Esophagus squamous epithelium (tissue), 5 donors: ENCODE measurements at regions not wholly inside any gene's neighbourhood (a gene's known extent, or its start where the extent isn't known, plus 50 kb on each side); places are given as distances from the start of the nearest gene placed in this dataset.

Experiments
- DNase-seq: peaks from one replicate; lab custom pipeline; 2025; lab: John Stamatoyannopoulos, UW
- H3K27ac ChIP-seq, 4 donors: fragments of 200-600 bp; sonication (generic); one replicate each; pipeline ENCODE4 v1.5.1; 2016 to 2019; ENCODE audit warnings: mild to moderate bottlenecking in 1 of 4
- H3K27me3 ChIP-seq, 4 donors: fragments of 200-600 bp; sonication (generic); 1 replicate in 3 of 4; 2 replicates in 1 of 4; pipeline versions ENCODE4 v1.5.1 to v1.6.0; 2017 to 2021; ENCODE audit warnings: antibody characterized with exemption in 1 of 4
- H3K36me3 ChIP-seq, 3 donors: fragments of 200-600 bp; sonication (generic); one replicate each; pipeline ENCODE4 v1.5.1; 2016 to 2019
- H3K4me1 ChIP-seq, 3 donors: fragments of 200-600 bp; sonication (generic); one replicate each; pipeline ENCODE4 v1.5.1; 2017 to 2019
- H3K4me3 ChIP-seq, 4 donors: fragments of 200-600 bp; sonication (generic); 1 replicate in 3 of 4; 2 replicates in 1 of 4; pipeline ENCODE4 v1.5.1; 2016 to 2019; ENCODE audit warnings: mild to moderate bottlenecking in 2 of 4, moderate library complexity in 1 of 4
- H3K9me3 ChIP-seq, 3 donors: fragments of 200-600 bp; sonication (generic); one replicate each; pipeline ENCODE4 v1.5.1; 2016 to 2019
- POLR2A ChIP-seq, 4 donors: fragments of 450-650 bp; IDR thresholded peaks; one replicate each; pipeline ENCODE4 v1.6.1; 2017; ENCODE audit warnings: antibody characterized with exemption in 4 of 4, mild to moderate bottlenecking in 4 of 4, moderate library complexity in 3 of 4
- WGBS, 2 donors: methylation state at CpG; one replicate each; pipeline ENCODE4 v1.1.5; 2018; 5-methylcytosine and 5-hydroxymethylcytosine counted together
- intact Hi-C: fragments of 100-400 bp; cut with DNase I; formaldehyde crosslinking; loops from one replicate; pipeline ENCODE4 v1.15.0; 2022
- TF ChIP-seq, protein P1 (sequence below), 6 experiments: fragments of 450-650 bp in 4 of 6; fragments of 200-600 bp in 2 of 6; sonication (generic) in 2 of 6; IDR thresholded peaks; one replicate each; pipeline ENCODE4 v1.5.1; 2016 to 2019; ENCODE audit warnings: antibody characterized with exemption in 6 of 6, mild to moderate bottlenecking in 4 of 6, moderate library complexity in 4 of 6
- donor health status: DM: yes; HTN: yes; CAD: no.

DNA sequence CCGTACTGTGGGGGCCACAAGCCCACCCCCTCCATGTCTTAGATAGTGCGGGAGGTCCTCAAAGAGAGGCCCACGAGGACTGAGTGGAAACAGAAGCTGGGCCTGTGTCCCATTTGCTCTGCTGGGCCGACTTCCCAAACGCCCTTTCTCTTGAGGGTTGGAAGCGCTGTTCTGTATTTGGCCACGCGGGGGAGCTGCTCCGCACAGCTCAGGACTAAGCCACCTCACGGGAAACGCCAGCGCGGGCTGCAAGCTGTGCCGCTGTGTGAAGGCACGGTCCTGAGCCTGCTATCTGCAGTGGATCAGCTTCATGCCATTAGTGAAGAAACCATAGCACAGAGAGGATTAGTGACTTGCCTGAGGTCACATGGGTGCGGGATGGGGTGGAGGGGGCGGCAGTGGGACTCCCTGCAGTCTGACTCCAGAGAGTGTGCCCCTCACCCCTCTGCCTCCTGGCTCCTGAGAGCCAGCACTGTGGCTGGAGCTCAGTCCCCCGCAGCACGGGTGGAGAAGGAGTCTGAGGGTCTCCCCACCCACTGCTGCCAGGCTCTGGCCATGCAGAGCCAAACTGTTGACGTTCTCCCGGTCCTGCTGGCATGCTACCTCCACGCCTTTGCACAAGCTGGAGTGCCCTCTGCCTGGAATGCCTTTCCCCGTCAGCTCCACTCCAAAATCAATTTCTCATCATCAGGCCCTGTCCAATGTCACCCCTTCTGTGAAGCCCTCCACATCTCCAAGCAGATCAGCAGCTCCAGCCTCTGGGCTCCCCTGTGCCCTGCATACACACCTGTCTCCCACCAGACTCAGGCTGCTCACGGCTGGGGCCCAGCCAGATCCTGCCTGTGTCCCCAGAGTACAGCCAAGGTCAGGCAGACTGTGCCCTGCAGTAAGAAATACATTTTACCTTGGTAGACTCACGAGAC, 51.5 kb upstream of the LRRC32 start:
- H3K27ac ChIP-seq, result no peak overlapping the region
- H3K4me1 ChIP-seq, result peaks cover 6 to 9% (median 7%) of the 10 kb centered on the region in 3 donors
- H3K4me3 ChIP-seq, result peak overlapping the region in 1 of 4 donors; percentile 31
- no peaks in the 10 kb centered on the region for H3K9me3 ChIP-seq
- intact Hi-C loops, result no loop called here
- 30 to 36% methylated on average over 9 to 11 of the region's 25 CpGs for WGBS, 2 donors
- H3K27me3 ChIP-seq, result peaks cover 0 to 25% (median 0%) of the 10 kb centered on the region in 4 donors
- no peak for TF ChIP-seq POLR2A (IDR thresholded peaks at IDR 0.05)
- TF ChIP-seq, protein P1, sequence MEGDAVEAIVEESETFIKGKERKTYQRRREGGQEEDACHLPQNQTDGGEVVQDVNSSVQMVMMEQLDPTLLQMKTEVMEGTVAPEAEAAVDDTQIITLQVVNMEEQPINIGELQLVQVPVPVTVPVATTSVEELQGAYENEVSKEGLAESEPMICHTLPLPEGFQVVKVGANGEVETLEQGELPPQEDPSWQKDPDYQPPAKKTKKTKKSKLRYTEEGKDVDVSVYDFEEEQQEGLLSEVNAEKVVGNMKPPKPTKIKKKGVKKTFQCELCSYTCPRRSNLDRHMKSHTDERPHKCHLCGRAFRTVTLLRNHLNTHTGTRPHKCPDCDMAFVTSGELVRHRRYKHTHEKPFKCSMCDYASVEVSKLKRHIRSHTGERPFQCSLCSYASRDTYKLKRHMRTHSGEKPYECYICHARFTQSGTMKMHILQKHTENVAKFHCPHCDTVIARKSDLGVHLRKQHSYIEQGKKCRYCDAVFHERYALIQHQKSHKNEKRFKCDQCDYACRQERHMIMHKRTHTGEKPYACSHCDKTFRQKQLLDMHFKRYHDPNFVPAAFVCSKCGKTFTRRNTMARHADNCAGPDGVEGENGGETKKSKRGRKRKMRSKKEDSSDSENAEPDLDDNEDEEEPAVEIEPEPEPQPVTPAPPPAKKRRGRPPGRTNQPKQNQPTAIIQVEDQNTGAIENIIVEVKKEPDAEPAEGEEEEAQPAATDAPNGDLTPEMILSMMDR (IDR thresholded peaks at IDR 0.05), result peak; percentile 63 to 95 (median 81)
- no peak for DNase-seq
- H3K36me3 ChIP-seq, result no peaks in the 10 kb centered on the region

DNA sequence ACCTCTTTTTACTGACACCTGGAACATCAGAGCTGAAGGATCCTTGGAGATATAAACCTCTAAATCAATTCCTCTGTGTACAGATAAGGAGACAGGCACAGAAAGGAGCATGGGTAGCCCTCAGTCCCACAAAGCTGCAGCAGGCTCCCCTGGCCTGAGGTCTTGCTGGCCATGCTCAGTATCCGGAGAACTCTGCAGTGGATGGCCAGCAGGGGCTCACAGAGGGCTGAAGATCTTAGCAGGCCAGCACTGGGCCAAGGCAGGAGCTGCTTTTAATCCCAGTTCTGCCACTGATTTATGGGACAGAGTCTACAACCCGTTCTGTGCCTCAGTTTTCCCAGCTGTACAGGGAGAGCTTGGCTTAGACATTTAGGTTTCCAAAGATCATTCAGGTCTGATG, 52.6 kb upstream of the LRRC32 start:
- Histone ChIP-seq H3K27me3 (peaks cover 0 to 25% (median 0%) of the 10 kb centered on the region in 4 donors), H3K36me3 (no peaks in the 10 kb centered on the region), H3K4me3 (no peak overlapping the region), H3K9me3 (no peaks in the 10 kb centered on the region), H3K27ac (no peak overlapping the region), H3K4me1 (peaks cover 6 to 9% (median 7%) of the 10 kb centered on the region in 3 donors)
- TF ChIP-seq POLR2A (IDR thresholded peaks at IDR 0.05), result no peak
- TF ChIP-seq, protein P1 (IDR thresholded peaks at IDR 0.05), result no peak
- intact Hi-C loops, result no loop called here
- no peak for DNase-seq
- 76 to 86% methylated on average over 2 of the region's 2 CpGs for WGBS, 2 donors

DNA sequence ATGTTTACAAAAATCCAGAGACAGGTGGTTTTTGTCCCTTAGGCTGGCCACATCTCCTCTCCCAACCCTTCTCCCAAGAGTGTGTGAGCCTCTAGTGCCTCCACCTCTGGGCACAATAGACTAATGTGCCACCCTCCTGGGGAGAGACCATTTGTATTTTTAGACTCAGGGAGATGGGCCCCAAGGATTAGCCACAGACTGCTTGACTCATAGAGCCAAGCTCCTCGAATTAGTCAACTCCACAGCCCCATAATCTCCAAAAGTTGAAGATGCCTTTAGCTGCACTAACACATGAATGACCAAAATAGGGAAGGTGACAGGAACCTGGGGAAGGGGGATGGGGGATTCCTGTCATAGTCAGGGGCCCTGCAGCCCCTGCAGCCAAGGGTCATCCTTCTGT, 53.0 kb upstream of the LRRC32 start:
- 17 to 60% methylated on average over 1 of the region's 1 CpG for WGBS, 2 donors
- no peak for DNase-seq
- H3K4me3 ChIP-seq, result no peak overlapping the region
- no peak overlapping the region for H3K27ac ChIP-seq
- H3K27me3 ChIP-seq, result peaks cover 0 to 25% (median 0%) of the 10 kb centered on the region in 4 donors
- H3K4me1 ChIP-seq, result peaks cover 6 to 9% (median 7%) of the 10 kb centered on the region in 3 donors
- TF ChIP-seq, protein P1 (IDR thresholded peaks at IDR 0.05), result no peak
- no peaks in the 10 kb centered on the region for H3K9me3 ChIP-seq
- intact Hi-C loops, result no loop called here
- no peaks in the 10 kb centered on the region for H3K36me3 ChIP-seq

DNA sequence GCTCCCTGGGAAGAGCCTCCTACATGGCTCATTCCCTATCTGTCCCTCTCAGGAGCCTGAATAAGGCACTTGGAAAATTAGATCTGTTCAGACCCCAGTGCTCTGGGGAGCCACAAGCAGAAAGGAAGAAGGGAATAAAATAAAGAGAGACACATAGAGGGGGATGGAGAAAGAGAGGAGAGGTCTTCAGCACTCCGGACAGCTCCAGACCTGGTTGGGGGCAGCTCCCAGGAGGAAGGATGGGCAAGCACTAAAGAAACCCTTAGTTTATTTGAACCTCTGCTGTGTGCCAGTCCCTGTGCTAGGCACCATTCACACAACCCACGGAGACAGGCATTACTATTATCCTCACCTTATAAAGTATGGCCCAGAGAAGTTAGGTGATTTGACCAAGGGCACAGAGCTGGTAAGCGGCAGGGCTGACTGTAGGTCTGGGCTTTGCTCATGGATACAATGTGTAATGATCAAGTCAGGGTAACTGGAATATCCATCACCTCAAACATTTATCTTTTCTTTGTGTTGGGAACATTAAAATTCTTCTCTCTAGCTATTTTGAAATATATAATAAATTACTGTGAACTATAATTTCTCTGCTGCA, 53.7 kb upstream of the LRRC32 start:
- intact Hi-C loops, result no loop called here
- H3K4me3 ChIP-seq, result no peak overlapping the region
- TF ChIP-seq POLR2A (IDR thresholded peaks at IDR 0.05), result no peak
- TF ChIP-seq, protein P1 (IDR thresholded peaks at IDR 0.05), result no peak
- 45 to 51% methylated on average over 3 of the region's 3 CpGs for WGBS, 2 donors
- H3K4me1 ChIP-seq, result peaks cover 6 to 9% (median 7%) of the 10 kb centered on the region in 3 donors
- H3K9me3 ChIP-seq, result no peaks in the 10 kb centered on the region
- DNase-seq, result no peak
- H3K36me3 ChIP-seq, result no peaks in the 10 kb centered on the region
- peaks cover 0 to 25% (median 0%) of the 10 kb centered on the region in 4 donors for H3K27me3 ChIP-seq
- H3K27ac ChIP-seq, result no peak overlapping the region

DNA sequence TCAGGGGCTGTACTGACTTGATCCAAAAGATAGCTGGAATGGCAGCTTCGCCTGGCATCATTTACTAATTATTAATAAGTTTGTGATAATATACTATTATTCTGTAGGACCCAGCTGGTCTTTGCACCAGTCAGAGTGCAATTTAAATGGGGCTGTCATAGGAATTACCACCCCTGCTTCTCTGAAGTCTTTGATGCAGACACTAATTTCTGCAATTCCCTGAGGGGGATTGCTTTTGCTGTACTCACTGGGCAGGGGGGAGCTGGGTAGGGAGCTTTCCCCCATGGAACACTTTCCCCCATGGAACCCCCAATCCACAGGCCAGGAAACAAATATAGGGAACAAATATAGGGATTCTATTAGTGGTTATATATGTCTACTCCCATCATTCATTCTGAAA, 54.9 kb upstream of the TSKU start:
- Histone ChIP-seq H3K27me3 (peaks cover 0 to 18% (median 0%) of the 10 kb centered on the region in 4 donors), H3K27ac (no peak overlapping the region), H3K4me1 (no peaks in the 10 kb centered on the region), H3K36me3 (no peaks in the 10 kb centered on the region), H3K9me3 (no peaks in the 10 kb centered on the region), H3K4me3 (no peak overlapping the region)
- no peak for DNase-seq
- intact Hi-C loops, result no loop called here
- 64 to 100% methylated on average over 1 of the region's 1 CpG for WGBS, 2 donors
- TF ChIP-seq POLR2A (IDR thresholded peaks at IDR 0.05), result no peak
- TF ChIP-seq, protein P1 (IDR thresholded peaks at IDR 0.05), result no peak
